ENCODE measurements at regions not wholly inside any gene's neighbourhood (a gene's known extent, or its start where the extent isn't known, plus 50 kb on each side); places are given as distances from the start of the nearest gene placed in this dataset.

- no peak for TF ChIP-seq CTCF (IDR thresholded peaks at IDR 0.05)
These were observed 100.3 kb upstream of the FGF16 start for GRCh38 chrX:77346859-77347258.

GRCh38 chrX:77347572-77347971 lies 99.6 kb upstream of the FGF16 start:
- TF ChIP-seq CTCF (IDR thresholded peaks at IDR 0.05): no peak

- no peak for TF ChIP-seq CTCF (IDR thresholded peaks at IDR 0.05)
These were observed 57.3 kb upstream of the FGF16 start for GRCh38 chrX:77389891-77390290.

GRCh38 chrX:77396781-77397180 lies 50.4 kb upstream of the FGF16 start:
- no peak for TF ChIP-seq CTCF (IDR thresholded peaks at IDR 0.05)

All from LNCAP (cell line).